Panc1 (cell line): ENCODE measurements at regions not wholly inside any gene's neighbourhood (a gene's known extent, or its start where the extent isn't known, plus 50 kb on each side); places are given as distances from the start of the nearest gene placed in this dataset.

Source experiments
- ATAC-seq: fragments of 200-7000 bp; cut with Tn5 transposase; 2 replicates; pipeline ENCODE4 v1.9.1; 2020; ENCODE audit warnings: mild to moderate bottlenecking, moderate library complexity
- BruUV-seq: library from RNA; stranded (reverse); fragments of 400-500 nt; replicated peaks from 2 replicates; lab custom pipeline; 2021; lab: Mats Ljungman, UMichigan
- CTCF ChIA-PET: fragments of 300-600 bp; sonication (Branson Sonifier 250); formaldehyde crosslinking; loops from one replicate; lab custom pipeline; 2022; ENCODE audit warnings: antibody characterized with exemption; lab: Charles Lee
- POLR2A ChIA-PET: fragments of 300-600 bp; sonication (Branson Sonifier 250); formaldehyde crosslinking; loops from one replicate; lab custom pipeline; 2022; ENCODE audit warnings: antibody characterized with exemption; lab: Charles Lee
- DNase-seq: peaks from one replicate; pipeline ENCODE4 v3.0.0-alpha.2; 2010; ENCODE audit warnings: low read depth, low spot score
- H3K27ac ChIP-seq: 2 replicates; pipeline ENCODE4 v1.5.1; 2011; ENCODE audit warnings: mild to moderate bottlenecking, low read length, inconsistent platforms
- H3K27me3 ChIP-seq: fragments of 200-500 bp; sonication (Bioruptor generic); 2 replicates; pipeline ENCODE4 v1.6.0; 2014; ENCODE audit warnings: low read length, inconsistent platforms; ENCODE audit not compliant: control insufficient read depth, insufficient read depth
- H3K36me3 ChIP-seq: fragments of 200-500 bp; sonication (Bioruptor generic); 2 replicates; pipeline ENCODE4 v1.5.1; 2014; ENCODE audit warnings: inconsistent platforms, mild to moderate bottlenecking, low read length, moderate library complexity; ENCODE audit not compliant: control insufficient read depth, insufficient read depth
- H3K4me1 ChIP-seq: 2 replicates; pipeline ENCODE4 v1.5.1; 2011; ENCODE audit warnings: inconsistent platforms, mild to moderate bottlenecking, low read length, moderate library complexity; ENCODE audit not compliant: control insufficient read depth, insufficient read depth
- H3K4me3 ChIP-seq, 2 experiments: 2 replicates each; pipeline ENCODE4 v1.5.1; 2011 to 2012; ENCODE audit warnings: low read depth in 2 of 2, low read length in 2 of 2, mild to moderate bottlenecking in 2 of 2, inconsistent platforms in 1 of 2, moderate library complexity in 1 of 2
- H3K9me3 ChIP-seq: fragments of 200-500 bp; sonication (Bioruptor generic); 2 replicates; pipeline ENCODE4 v1.5.1; 2014; ENCODE audit warnings: low read depth, mild to moderate bottlenecking, inconsistent platforms, low read length, moderate library complexity; ENCODE audit not compliant: control insufficient read depth, insufficient read depth
- POLR2AphosphoS5 ChIP-seq: IDR thresholded peaks from 2 replicates; pipeline ENCODE4 v1.6.1; 2012; ENCODE audit warnings: mild to moderate bottlenecking, low read depth, low read length, moderate library complexity
- SIN3A ChIP-seq: IDR thresholded peaks from 2 replicates; pipeline ENCODE4 v1.6.1; 2012; ENCODE audit warnings: low read depth, mild to moderate bottlenecking, low read length, moderate library complexity, borderline replicate concordance; ENCODE audit not compliant: insufficient read depth
- TCF7L2 ChIP-seq: IDR thresholded peaks from 2 replicates; pipeline ENCODE4 v1.6.1; 2011; ENCODE audit warnings: mild to moderate bottlenecking, low read depth, low read length, inconsistent platforms
- in situ Hi-C: cut with HindIII; loops from 2 replicates; pipeline ENCODE4 v1.10.0; 2016; ENCODE audit warnings: low sequenced_read_pairs, low pct_unique_long_range_greater_than_20kb
- intact Hi-C: fragments of 100-400 bp; cut with micrococcal nuclease; formaldehyde crosslinking; loops from one replicate; pipeline ENCODE4 v1.10.0; 2022; ENCODE audit not compliant: unreplicated experiment
- TF ChIP-seq, protein P1 (sequence below), 2 experiments: IDR thresholded peaks; 2 replicates each; pipeline ENCODE4 v1.6.1; 2011 to 2012; ENCODE audit warnings: low read depth in 2 of 2, control low read depth in 1 of 2, low read length in 1 of 2, mild to moderate bottlenecking in 1 of 2, moderate library complexity in 1 of 2; ENCODE audit not compliant: insufficient read depth in 1 of 2
- TF ChIP-seq, protein P2 (sequence below): fragments of 450-650 bp; IDR thresholded peaks from 2 replicates; pipeline ENCODE4 v1.5.1; 2017; ENCODE audit warnings: mild to moderate bottlenecking

DNA sequence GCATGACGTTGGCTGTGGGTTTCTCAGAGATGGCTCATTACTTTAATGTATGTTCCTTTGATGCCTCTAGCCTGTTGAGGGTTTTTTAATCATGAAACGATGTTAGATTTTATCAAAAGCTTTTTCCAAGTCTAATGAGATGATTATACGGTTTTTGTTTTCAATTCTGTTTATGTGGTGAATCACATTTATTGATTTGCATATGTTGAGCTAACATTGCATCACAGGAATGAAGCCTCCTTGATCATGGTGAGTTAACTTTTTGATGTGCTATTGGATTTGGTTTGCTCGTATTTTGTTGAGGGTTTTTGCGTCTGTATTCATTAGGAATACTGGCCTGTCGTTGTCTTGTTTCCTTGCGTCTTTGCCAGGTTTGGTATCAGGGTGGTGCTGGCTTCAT is 52.3 kb upstream of the PTPN12 start:
- BruUV-seq = no TSS peak
- H3K27ac ChIP-seq = no peak overlapping the region
- no peak overlapping the region for H3K4me3 ChIP-seq
- H3K36me3 ChIP-seq = no peaks in the 10 kb centered on the region
- no peaks in the 10 kb centered on the region for H3K27me3 ChIP-seq
- no peaks in the 10 kb centered on the region for H3K4me1 ChIP-seq
- in situ Hi-C loops (no loop called here), intact Hi-C loops (no loop called here)
- no peak for ATAC-seq
- TF ChIP-seq POLR2AphosphoS5 (no peak), SIN3A (no peak), TCF7L2 (no peak)
- TF ChIP-seq, protein P1, sequence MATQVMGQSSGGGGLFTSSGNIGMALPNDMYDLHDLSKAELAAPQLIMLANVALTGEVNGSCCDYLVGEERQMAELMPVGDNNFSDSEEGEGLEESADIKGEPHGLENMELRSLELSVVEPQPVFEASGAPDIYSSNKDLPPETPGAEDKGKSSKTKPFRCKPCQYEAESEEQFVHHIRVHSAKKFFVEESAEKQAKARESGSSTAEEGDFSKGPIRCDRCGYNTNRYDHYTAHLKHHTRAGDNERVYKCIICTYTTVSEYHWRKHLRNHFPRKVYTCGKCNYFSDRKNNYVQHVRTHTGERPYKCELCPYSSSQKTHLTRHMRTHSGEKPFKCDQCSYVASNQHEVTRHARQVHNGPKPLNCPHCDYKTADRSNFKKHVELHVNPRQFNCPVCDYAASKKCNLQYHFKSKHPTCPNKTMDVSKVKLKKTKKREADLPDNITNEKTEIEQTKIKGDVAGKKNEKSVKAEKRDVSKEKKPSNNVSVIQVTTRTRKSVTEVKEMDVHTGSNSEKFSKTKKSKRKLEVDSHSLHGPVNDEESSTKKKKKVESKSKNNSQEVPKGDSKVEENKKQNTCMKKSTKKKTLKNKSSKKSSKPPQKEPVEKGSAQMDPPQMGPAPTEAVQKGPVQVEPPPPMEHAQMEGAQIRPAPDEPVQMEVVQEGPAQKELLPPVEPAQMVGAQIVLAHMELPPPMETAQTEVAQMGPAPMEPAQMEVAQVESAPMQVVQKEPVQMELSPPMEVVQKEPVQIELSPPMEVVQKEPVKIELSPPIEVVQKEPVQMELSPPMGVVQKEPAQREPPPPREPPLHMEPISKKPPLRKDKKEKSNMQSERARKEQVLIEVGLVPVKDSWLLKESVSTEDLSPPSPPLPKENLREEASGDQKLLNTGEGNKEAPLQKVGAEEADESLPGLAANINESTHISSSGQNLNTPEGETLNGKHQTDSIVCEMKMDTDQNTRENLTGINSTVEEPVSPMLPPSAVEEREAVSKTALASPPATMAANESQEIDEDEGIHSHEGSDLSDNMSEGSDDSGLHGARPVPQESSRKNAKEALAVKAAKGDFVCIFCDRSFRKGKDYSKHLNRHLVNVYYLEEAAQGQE (IDR thresholded peaks at IDR 0.05; ENCODE audit: insufficient read depth in 1 of 2, low read depth in 2 of 2, low read length in 1 of 2) = no peak
- TF ChIP-seq, protein P2, sequence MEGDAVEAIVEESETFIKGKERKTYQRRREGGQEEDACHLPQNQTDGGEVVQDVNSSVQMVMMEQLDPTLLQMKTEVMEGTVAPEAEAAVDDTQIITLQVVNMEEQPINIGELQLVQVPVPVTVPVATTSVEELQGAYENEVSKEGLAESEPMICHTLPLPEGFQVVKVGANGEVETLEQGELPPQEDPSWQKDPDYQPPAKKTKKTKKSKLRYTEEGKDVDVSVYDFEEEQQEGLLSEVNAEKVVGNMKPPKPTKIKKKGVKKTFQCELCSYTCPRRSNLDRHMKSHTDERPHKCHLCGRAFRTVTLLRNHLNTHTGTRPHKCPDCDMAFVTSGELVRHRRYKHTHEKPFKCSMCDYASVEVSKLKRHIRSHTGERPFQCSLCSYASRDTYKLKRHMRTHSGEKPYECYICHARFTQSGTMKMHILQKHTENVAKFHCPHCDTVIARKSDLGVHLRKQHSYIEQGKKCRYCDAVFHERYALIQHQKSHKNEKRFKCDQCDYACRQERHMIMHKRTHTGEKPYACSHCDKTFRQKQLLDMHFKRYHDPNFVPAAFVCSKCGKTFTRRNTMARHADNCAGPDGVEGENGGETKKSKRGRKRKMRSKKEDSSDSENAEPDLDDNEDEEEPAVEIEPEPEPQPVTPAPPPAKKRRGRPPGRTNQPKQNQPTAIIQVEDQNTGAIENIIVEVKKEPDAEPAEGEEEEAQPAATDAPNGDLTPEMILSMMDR = no peak
- ChIA-PET POLR2A (no interaction called here), CTCF (no interaction called here)
- no peak for DNase-seq
- H3K9me3 ChIP-seq = no peaks in the 10 kb centered on the region

DNA sequence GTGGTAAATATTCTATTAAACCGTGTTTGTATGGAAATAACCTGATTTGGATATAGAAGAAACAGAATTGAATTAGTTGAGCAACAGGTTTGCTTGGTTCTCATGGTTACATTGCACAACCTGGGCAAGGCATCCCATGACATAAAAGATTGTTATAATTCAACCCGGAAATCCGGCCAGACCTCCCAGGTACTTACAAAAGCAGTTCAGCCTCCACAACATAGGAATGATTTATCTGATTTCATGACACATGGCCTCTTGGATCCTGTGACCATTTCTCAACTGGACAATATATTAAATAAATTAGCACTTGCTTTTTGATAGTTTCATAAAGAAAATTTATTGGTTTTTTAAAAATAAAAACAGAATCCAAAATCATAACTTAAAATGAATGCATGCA is 55.1 kb upstream of the PTPN12 start:
- Histone ChIP-seq H3K36me3 (no peaks in the 10 kb centered on the region), H3K27ac (no peak overlapping the region), H3K27me3 (no peaks in the 10 kb centered on the region; the same call in 1 of the 2 replicates), H3K9me3 (no peaks in the 10 kb centered on the region), H3K4me1 (no peaks in the 10 kb centered on the region), H3K4me3 (no peak overlapping the region)
- ATAC-seq (no peak), DNase-seq (no peak)
- BruUV-seq = no TSS peak
- CTCF ChIA-PET = no interaction called here
- in situ Hi-C loops (no loop called here), intact Hi-C loops (no loop called here)
- TF ChIP-seq, protein P1 (IDR thresholded peaks at IDR 0.05; ENCODE audit: insufficient read depth in 1 of 2, low read depth in 2 of 2, low read length in 1 of 2) = no peak
- TF ChIP-seq, protein P2 = no peak
- TF ChIP-seq SIN3A = no peak
- TF ChIP-seq TCF7L2 = no peak
- TF ChIP-seq POLR2AphosphoS5 = no peak
- POLR2A ChIA-PET = no interaction called here
